H9 (cell line): ENCODE measurements at regions not wholly inside any gene's neighbourhood (a gene's known extent, or its start where the extent isn't known, plus 50 kb on each side); places are given as distances from the start of the nearest gene placed in this dataset.

Experiments used
- DNase-seq: peaks from one replicate; pipeline ENCODE4 v3.0.0-alpha.2; 2017
- H2AFZ ChIP-seq: one replicate; pipeline ENCODE4 v1.6.1; 2013; ENCODE audit warnings: mild to moderate bottlenecking, low read length, control low read depth, moderate library complexity
- H2AK5ac ChIP-seq: 2 replicates; pipeline ENCODE4 v1.6.1; 2013; ENCODE audit warnings: low read length, control low read depth, mixed read lengths; ENCODE audit not compliant: insufficient read length
- H2BK120ac ChIP-seq: one replicate; pipeline ENCODE4 v1.6.1; 2013; ENCODE audit warnings: low read depth, mild to moderate bottlenecking, low read length, control low read depth, inconsistent platforms; ENCODE audit not compliant: poor library complexity, severe bottlenecking
- H2BK12ac ChIP-seq: 2 replicates; pipeline ENCODE4 v1.6.1; 2013; ENCODE audit warnings: low read length, control low read depth, mixed read lengths, low read depth; ENCODE audit not compliant: insufficient read length
- H2BK15ac ChIP-seq: 2 replicates; pipeline ENCODE4 v1.6.1; 2013; ENCODE audit warnings: low read depth, low read length, control low read depth
- H2BK20ac ChIP-seq: one replicate; pipeline ENCODE4 v1.6.1; 2013; ENCODE audit warnings: low read depth, mild to moderate bottlenecking, low read length, control low read depth, inconsistent platforms; ENCODE audit not compliant: poor library complexity, severe bottlenecking
- H2BK5ac ChIP-seq: 2 replicates; pipeline ENCODE4 v1.6.1; 2013; ENCODE audit warnings: low read length, control low read depth, mixed read lengths; ENCODE audit not compliant: insufficient read length
- H3K14ac ChIP-seq: 2 replicates; pipeline ENCODE4 v1.6.1; 2013; ENCODE audit warnings: low read length, control low read depth; ENCODE audit not compliant: insufficient read depth
- H3K18ac ChIP-seq: 2 replicates; pipeline ENCODE4 v1.6.1; 2013; ENCODE audit warnings: low read depth, mild to moderate bottlenecking, mixed read lengths, low read length, control low read depth; ENCODE audit not compliant: insufficient read length
- H3K23ac ChIP-seq: 2 replicates; pipeline ENCODE4 v1.6.1; 2013; ENCODE audit warnings: low read length, control low read depth, mixed read lengths, low read depth; ENCODE audit not compliant: insufficient read length
- H3K23me2 ChIP-seq: 2 replicates; pipeline ENCODE4 v1.6.1; 2013; ENCODE audit warnings: low read depth, mild to moderate bottlenecking, mixed read lengths, low read length, control low read depth; ENCODE audit not compliant: insufficient read length, poor library complexity, severe bottlenecking
- H3K27ac ChIP-seq: 2 replicates; pipeline ENCODE4 v1.5.1; 2013; ENCODE audit warnings: low read length, control low read depth, mixed read lengths, low read depth; ENCODE audit not compliant: insufficient read length
- H3K27me3 ChIP-seq: 2 replicates; pipeline ENCODE4 v1.6.1; 2013; ENCODE audit warnings: low read length, control low read depth, inconsistent platforms; ENCODE audit not compliant: insufficient read depth
- H3K4ac ChIP-seq: 2 replicates; pipeline ENCODE4 v1.6.1; 2013; ENCODE audit warnings: low read depth, mild to moderate bottlenecking, control low read depth, inconsistent platforms, low read length, moderate library complexity
- H3K4me1 ChIP-seq: 2 replicates; pipeline ENCODE4 v1.6.1; 2013; ENCODE audit warnings: low read length, control low read depth, inconsistent platforms; ENCODE audit not compliant: insufficient read depth
- H3K4me2 ChIP-seq: 2 replicates; pipeline ENCODE4 v1.6.1; 2013; ENCODE audit warnings: low read length, control low read depth, mixed read lengths; ENCODE audit not compliant: insufficient read length, insufficient read depth
- H3K56ac ChIP-seq: 2 replicates; pipeline ENCODE4 v1.6.1; 2013; ENCODE audit warnings: low read depth, mild to moderate bottlenecking, mixed read lengths, low read length, control low read depth; ENCODE audit not compliant: insufficient read length
- H3K79me1 ChIP-seq: 2 replicates; pipeline ENCODE4 v1.6.1; 2013; ENCODE audit warnings: low read depth, mild to moderate bottlenecking, moderate library complexity, low read length, control low read depth, inconsistent platforms; ENCODE audit not compliant: insufficient read depth, poor library complexity, severe bottlenecking
- H3K79me2 ChIP-seq: 2 replicates; pipeline ENCODE4 v1.6.1; 2013; ENCODE audit warnings: low read length, control low read depth, inconsistent platforms; ENCODE audit not compliant: insufficient read depth
- H3K9ac ChIP-seq: 2 replicates; pipeline ENCODE4 v1.6.1; 2013; ENCODE audit warnings: low read length, control low read depth, mixed read lengths; ENCODE audit not compliant: insufficient read length; ENCODE audit errors: extremely low read depth
- H3K9me3 ChIP-seq: one replicate; pipeline ENCODE4 v1.6.1; 2013; ENCODE audit warnings: low read depth, low read length, inconsistent platforms; ENCODE audit not compliant: control insufficient read depth
- H3T11ph ChIP-seq: one replicate; pipeline ENCODE4 v1.6.1; 2013; ENCODE audit warnings: mild to moderate bottlenecking, low read length, control low read depth, inconsistent platforms
- H4K20me1 ChIP-seq: one replicate; pipeline ENCODE4 v1.6.1; 2013; ENCODE audit not compliant: control insufficient read depth, insufficient read length, insufficient read depth
- H4K5ac ChIP-seq: 2 replicates; pipeline ENCODE4 v1.6.1; 2013; ENCODE audit warnings: low read depth, mild to moderate bottlenecking, mixed read lengths, low read length, control low read depth; ENCODE audit not compliant: insufficient read length
- H4K8ac ChIP-seq: replicated peaks from 2 replicates; pipeline ENCODE4 v1.6.1; 2013; ENCODE audit warnings: low read length, control low read depth, mixed read lengths, low read depth; ENCODE audit not compliant: insufficient read length
- H4K91ac ChIP-seq: 2 replicates; pipeline ENCODE4 v1.6.1; 2013; ENCODE audit warnings: low read depth, mild to moderate bottlenecking, moderate library complexity, mixed read lengths, low read length, control low read depth; ENCODE audit not compliant: insufficient read length
- H3K27ac Mint-ChIP-seq, 3 experiments: 2 replicates in 2 of 3; 3 replicates in 1 of 3; pipeline ENCODE4 v1.8.0; 2020 to 2021; ENCODE audit warnings: mixed read lengths in 3 of 3, mild to moderate bottlenecking in 1 of 3, moderate library complexity in 1 of 3
- H3K27me3 Mint-ChIP-seq: 2 replicates; pipeline ENCODE4 v1.8.0; 2021; ENCODE audit warnings: low read depth, mild to moderate bottlenecking, moderate library complexity, mixed read lengths
- H3K36me3 Mint-ChIP-seq, 3 experiments: 2 replicates in 2 of 3; 3 replicates in 1 of 3; pipeline ENCODE4 v1.8.0; 2020 to 2021; ENCODE audit warnings: low read depth in 3 of 3, mixed read lengths in 3 of 3; ENCODE audit not compliant: insufficient read depth in 1 of 3
- H3K4me1 Mint-ChIP-seq, 2 experiments: 2 replicates each; pipeline ENCODE4 v1.8.0; 2020; ENCODE audit warnings: mixed read lengths in 2 of 2
- H3K4me3 Mint-ChIP-seq, 2 experiments: 2 replicates in 1 of 2; 3 replicates in 1 of 2; pipeline ENCODE4 v1.8.0; 2020 to 2021; ENCODE audit warnings: mild to moderate bottlenecking in 2 of 2, mixed read lengths in 2 of 2, moderate library complexity in 1 of 2
- H3K9me3 Mint-ChIP-seq, 2 experiments: 2 replicates in 1 of 2; 3 replicates in 1 of 2; pipeline ENCODE4 v1.8.0; 2020; ENCODE audit warnings: mild to moderate bottlenecking in 2 of 2, mixed read lengths in 2 of 2, moderate library complexity in 1 of 2
- CTCF ChIP-seq: fragments of 200-600 bp; sonication (generic); conservative IDR thresholded peaks from 3 replicates; pipeline ENCODE4 v1.8.0; 2021; ENCODE audit warnings: antibody characterized with exemption, mild to moderate bottlenecking
- WGBS: extraction: QIAGEN DNeasy Blood & Tissue Kit; methylation state at CpG from one replicate; pipeline ENCODE4 v1.1.7; 2013; ENCODE audit warnings: missing lambda C conversion rate, low lambda C conversion rate, mixed read lengths; ENCODE audit not compliant: insufficient read length; ENCODE audit errors: extremely low coverage; 5-methylcytosine and 5-hydroxymethylcytosine counted together

- Histone ChIP-seq H3K4ac (no peak overlapping the region), H2BK20ac (no peak overlapping the region), H3K27me3 (no peaks in the 10 kb centered on the region), H3K23ac (no peak overlapping the region), H3K9me3 (no peaks in the 10 kb centered on the region), H2AFZ (no peak overlapping the region), H4K20me1 (no peaks in the 10 kb centered on the region), H3K27ac (no peak overlapping the region), H4K8ac (no peak overlapping the region), H3K79me2 (no peaks in the 10 kb centered on the region), H2AK5ac (no peak overlapping the region), H4K91ac (no peak overlapping the region), H2BK15ac (no peak overlapping the region), H3T11ph (no peak overlapping the region), H2BK12ac (no peak overlapping the region), H4K5ac (no peak overlapping the region), H3K4me2 (no peak overlapping the region), H2BK5ac (no peak overlapping the region), H3K4me1 (no peaks in the 10 kb centered on the region), H3K79me1 (no peaks in the 10 kb centered on the region), H3K56ac (no peak overlapping the region), H3K18ac (no peak overlapping the region), H3K14ac (no peak overlapping the region), H3K23me2 (no peaks in the 10 kb centered on the region), H3K9ac (no peak overlapping the region), H2BK120ac (no peak overlapping the region)
- TF ChIP-seq CTCF, result no peak
- WGBS, result no CpG with 5 or more reads among the region's 5 CpGs
- H3K27ac Mint-ChIP-seq, result no peak overlapping the region; a peak in 1 of 7 replicates
- H3K9me3 Mint-ChIP-seq, result no peaks in the 10 kb centered on the region
- peaks cover 0 to 4% of the 10 kb centered on the region in 2 experiments; a peak in 2 of 4 replicates for H3K4me1 Mint-ChIP-seq
- no peak for DNase-seq
- H3K36me3 Mint-ChIP-seq, result no peaks in the 10 kb centered on the region
- H3K4me3 Mint-ChIP-seq, result no peak overlapping the region
- no peaks in the 10 kb centered on the region; the same call in 1 of the 2 replicates for H3K27me3 Mint-ChIP-seq
Measured at GRCh38 chr11:27902981-27903624, 202.8 kb upstream of the BDNF start.
